IMR-90 (cell line): ENCODE measurements at regions not wholly inside any gene's neighbourhood (a gene's known extent, or its start where the extent isn't known, plus 50 kb on each side); places are given as distances from the start of the nearest gene placed in this dataset.

Experiments used
- ATAC-seq: fragments of 200-7000 bp; cut with Tn5 transposase; 2 replicates; pipeline ENCODE4 v1.9.1; 2020; ENCODE audit warnings: low read depth, mild to moderate bottlenecking, moderate library complexity
- BruUV-seq: library from RNA; stranded (reverse); fragments of 400-500 nt; replicated peaks from 2 replicates; lab custom pipeline; 2021; lab: Mats Ljungman, UMichigan
- CTCF ChIA-PET: fragments of 300-600 bp; formaldehyde crosslinking; extraction: SDS; loops from one replicate; lab custom pipeline; 2021; ENCODE audit warnings: antibody characterized with exemption; lab: Yijun Ruan, JAX
- POLR2A ChIA-PET: fragments of 300-600 bp; sonication (Branson Sonifier 250); formaldehyde crosslinking; loops from one replicate; lab custom pipeline; 2022; ENCODE audit warnings: antibody characterized with exemption; ENCODE audit not compliant: unreplicated experiment; lab: Charles Lee
- DNase-seq: peaks from one replicate; pipeline ENCODE4 v3.0.0; 2013
- H2AFZ ChIP-seq: replicated peaks from 2 replicates; pipeline ENCODE3; 2013; ENCODE audit warnings: low read length, mild to moderate bottlenecking; ENCODE audit not compliant: poor library complexity
- H2AK5ac ChIP-seq: 2 replicates; pipeline ENCODE4 v1.6.1; 2013; ENCODE audit warnings: low read depth, low read length, inconsistent platforms
- H2AK9ac ChIP-seq: replicated peaks from 2 replicates; pipeline ENCODE3; 2013; ENCODE audit warnings: mild to moderate bottlenecking, low read depth, low read length, moderate library complexity; ENCODE audit not compliant: poor library complexity
- H2BK120ac ChIP-seq: 2 replicates; pipeline ENCODE4 v1.6.1; 2013; ENCODE audit warnings: low read depth, low read length, inconsistent platforms
- H2BK15ac ChIP-seq: 3 replicates; pipeline ENCODE4 v1.6.1; 2013; ENCODE audit warnings: low read depth, low read length, inconsistent platforms
- H2BK20ac ChIP-seq: 2 replicates; pipeline ENCODE4 v1.6.1; 2013; ENCODE audit warnings: low read depth, mild to moderate bottlenecking, inconsistent platforms, low read length, moderate library complexity
- H2BK5ac ChIP-seq: 2 replicates; pipeline ENCODE4 v1.6.1; 2013; ENCODE audit warnings: mild to moderate bottlenecking, low read depth, low read length, inconsistent platforms; ENCODE audit not compliant: poor library complexity, severe bottlenecking
- H3K14ac ChIP-seq: replicated peaks from 2 replicates; pipeline ENCODE4 v1.6.1; 2013; ENCODE audit warnings: low read depth, low read length, inconsistent platforms
- H3K18ac ChIP-seq: 2 replicates; pipeline ENCODE4 v1.6.1; 2013; ENCODE audit warnings: low read depth, low read length, control low read depth
- H3K23ac ChIP-seq: 2 replicates; pipeline ENCODE4 v1.6.1; 2013; ENCODE audit warnings: low read depth, low read length, inconsistent platforms
- H3K27ac ChIP-seq: 2 replicates; pipeline ENCODE4 v1.5.1; 2013; ENCODE audit warnings: mild to moderate bottlenecking, control low read depth, low read length; ENCODE audit not compliant: insufficient read depth
- H3K27me3 ChIP-seq: 2 replicates; pipeline ENCODE4 v1.6.1; 2013; ENCODE audit warnings: low read length; ENCODE audit not compliant: control insufficient read depth, insufficient read depth
- H3K36me3 ChIP-seq: 2 replicates; pipeline ENCODE4 v1.6.1; 2013; ENCODE audit warnings: low read length, mixed read lengths; ENCODE audit not compliant: control insufficient read depth, insufficient read depth
- H3K4ac ChIP-seq: 2 replicates; pipeline ENCODE4 v1.6.1; 2013; ENCODE audit warnings: low read depth, low read length, inconsistent platforms
- H3K4me1 ChIP-seq: 2 replicates; pipeline ENCODE4 v1.6.1; 2013; ENCODE audit warnings: low read length, mixed read lengths; ENCODE audit not compliant: control insufficient read depth, insufficient read depth
- H3K4me2 ChIP-seq: 2 replicates; pipeline ENCODE4 v1.6.1; 2013; ENCODE audit warnings: low read depth, mild to moderate bottlenecking, control low read depth, low read length, moderate library complexity
- H3K4me3 ChIP-seq: 2 replicates; pipeline ENCODE4 v1.5.1; 2013; ENCODE audit warnings: low read depth, mild to moderate bottlenecking, control low read depth, low read length, moderate library complexity; ENCODE audit not compliant: insufficient read depth
- H3K56ac ChIP-seq: 2 replicates; pipeline ENCODE4 v1.6.1; 2013; ENCODE audit warnings: low read length, inconsistent platforms; ENCODE audit not compliant: insufficient read depth; ENCODE audit errors: extremely low read depth
- H3K79me1 ChIP-seq, 2 experiments: 2 replicates each; pipeline ENCODE4 v1.6.1; 2013; ENCODE audit warnings: low read length in 2 of 2, inconsistent platforms in 1 of 2, low read depth in 1 of 2
- H3K9ac ChIP-seq: 2 replicates; pipeline ENCODE4 v1.6.1; 2013; ENCODE audit warnings: low read depth, low read length, control low read depth
- H3K9me1 ChIP-seq: 2 replicates; pipeline ENCODE4 v1.6.1; 2013; ENCODE audit warnings: low read length, inconsistent platforms; ENCODE audit not compliant: insufficient read depth
- H3K9me3 ChIP-seq: 2 replicates; pipeline ENCODE4 v1.6.1; 2013; ENCODE audit warnings: low read length; ENCODE audit not compliant: control insufficient read depth, insufficient read depth
- H4K20me1 ChIP-seq: 2 replicates; pipeline ENCODE4 v1.6.1; 2013; ENCODE audit warnings: low read length, inconsistent platforms; ENCODE audit not compliant: insufficient read depth
- H4K5ac ChIP-seq: 2 replicates; pipeline ENCODE4 v1.6.1; 2013; ENCODE audit warnings: mild to moderate bottlenecking, low read depth, low read length, control low read depth
- H4K8ac ChIP-seq, 2 experiments: 2 replicates each; pipeline ENCODE4 v1.6.1; 2013; ENCODE audit warnings: low read depth in 2 of 2, low read length in 2 of 2, control low read depth in 1 of 2, inconsistent platforms in 1 of 2
- H4K91ac ChIP-seq: 2 replicates; pipeline ENCODE4 v1.6.1; 2013; ENCODE audit warnings: low read depth, low read length, inconsistent platforms; ENCODE audit not compliant: insufficient read depth
- BHLHE40 ChIP-seq: fragments of 150-350 bp; IDR thresholded peaks from 2 replicates; pipeline ENCODE4 v1.6.1; 2016; ENCODE audit warnings: mild to moderate bottlenecking, low read depth, low read length
- MAFK ChIP-seq: IDR thresholded peaks from 2 replicates; pipeline ENCODE4 v1.6.1; 2012; ENCODE audit warnings: low read depth, low read length, improper control_type of control experiment
- NFE2L2 ChIP-seq: fragments of 150-350 bp; IDR thresholded peaks from 2 replicates; pipeline ENCODE4 v1.6.1; 2016; ENCODE audit warnings: low read depth, mild to moderate bottlenecking, low read length
- POLR2A ChIP-seq: IDR thresholded peaks from 2 replicates; pipeline ENCODE4 v1.6.1; 2012; ENCODE audit warnings: mild to moderate bottlenecking, low read depth, low read length
- RFX5 ChIP-seq: IDR thresholded peaks from 2 replicates; pipeline ENCODE4 v1.8.0; 2012; ENCODE audit warnings: low read depth, mild to moderate bottlenecking, low read length, moderate library complexity
- WGBS, 2 experiments: methylation state at CpG; one replicate each; pipeline versions ENCODE4 v1.1.5 to v1.1.7; 2013; ENCODE audit warnings: missing lambda C conversion rate in 2 of 2; ENCODE audit not compliant: insufficient read length in 1 of 2; ENCODE audit errors: extremely low coverage in 2 of 2; 5-methylcytosine and 5-hydroxymethylcytosine counted together
- dilution Hi-C: fragments of 300-500 bp; cut with HindIII; formaldehyde crosslinking; loops from one replicate; pipeline ENCODE4 v1.14.3; 2018; ENCODE audit warnings: low sequenced_read_pairs; ENCODE audit not compliant: unreplicated experiment
- in situ Hi-C: fragments of 300-500 bp; cut with MboI; formaldehyde crosslinking; loops from 3 replicates; pipeline ENCODE4 v1.14.3; 2019; ENCODE audit warnings: low sequenced_read_pairs, inconsistent platforms, mixed read lengths
- intact Hi-C: fragments of 100-400 bp; cut with micrococcal nuclease; formaldehyde crosslinking; loops from 2 replicates; pipeline ENCODE4 v1.10.0; 2022
- TF ChIP-seq, protein P1 (sequence below): fragments of 150-350 bp; IDR thresholded peaks from 2 replicates; pipeline ENCODE4 v1.6.1; 2017; ENCODE audit warnings: mild to moderate bottlenecking, antibody characterized with exemption, low read length, low read depth
- TF ChIP-seq, protein P2 (sequence below): fragments of 150-350 bp; IDR thresholded peaks from 2 replicates; pipeline ENCODE4 v1.6.1; 2016; ENCODE audit warnings: low read depth, mild to moderate bottlenecking, low read length, moderate library complexity, borderline replicate concordance

DNA sequence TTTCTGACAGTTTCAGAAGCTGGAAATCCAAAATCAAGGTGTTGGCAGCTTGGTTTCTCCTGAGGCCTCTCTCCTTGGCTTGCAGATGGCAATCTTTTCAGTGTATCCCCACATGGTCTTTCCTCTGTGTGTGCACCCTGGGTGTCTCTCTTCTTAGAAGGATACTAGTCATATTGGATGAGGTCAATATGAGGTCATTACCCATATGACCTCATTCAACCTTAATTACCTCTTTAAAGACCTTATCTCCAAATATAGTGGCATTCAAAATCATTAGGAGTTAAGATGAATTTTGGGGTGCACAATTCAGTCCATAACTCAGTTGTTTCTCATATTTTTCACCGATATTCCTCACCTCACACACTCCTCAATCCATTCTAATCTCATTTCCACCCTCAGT lies 92.4 kb upstream of the TGM3 start:
- Histone ChIP-seq H3K27ac (no peak overlapping the region), H3K18ac (no peak overlapping the region), H2AFZ (no peak overlapping the region), H3K27me3 (peaks cover 18% of the 10 kb centered on the region), H3K4me1 (no peaks in the 10 kb centered on the region), H2BK120ac (no peak overlapping the region), H4K20me1 (no peaks in the 10 kb centered on the region), H2BK5ac (no peak overlapping the region), H3K4me3 (no peak overlapping the region), H3K56ac (no peak overlapping the region), H3K4me2 (no peak overlapping the region), H4K91ac (no peak overlapping the region), H3K9me1 (no peaks in the 10 kb centered on the region), H2AK9ac (no peak overlapping the region), H3K79me1 (no peaks in the 10 kb centered on the region), H3K4ac (no peak overlapping the region), H4K5ac (no peak overlapping the region), H3K9ac (no peak overlapping the region), H2BK20ac (no peak overlapping the region), H3K36me3 (no peaks in the 10 kb centered on the region), H4K8ac (no peak overlapping the region), H2BK15ac (no peak overlapping the region), H3K23ac (no peak overlapping the region), H3K9me3 (no peaks in the 10 kb centered on the region), H3K14ac (no peak overlapping the region), H2AK5ac (no peak overlapping the region)
- in situ Hi-C loops, result loop anchor here (10.0 kb wide), 1 partner anchor 251 kb away; no protein-coding TSS in a partner anchor
- ATAC-seq (no peak), DNase-seq (no peak)
- dilution Hi-C loops, result no loop called here
- ChIA-PET CTCF (no interaction called here), POLR2A (no interaction called here)
- no TSS peak for BruUV-seq
- TF ChIP-seq, protein P1, sequence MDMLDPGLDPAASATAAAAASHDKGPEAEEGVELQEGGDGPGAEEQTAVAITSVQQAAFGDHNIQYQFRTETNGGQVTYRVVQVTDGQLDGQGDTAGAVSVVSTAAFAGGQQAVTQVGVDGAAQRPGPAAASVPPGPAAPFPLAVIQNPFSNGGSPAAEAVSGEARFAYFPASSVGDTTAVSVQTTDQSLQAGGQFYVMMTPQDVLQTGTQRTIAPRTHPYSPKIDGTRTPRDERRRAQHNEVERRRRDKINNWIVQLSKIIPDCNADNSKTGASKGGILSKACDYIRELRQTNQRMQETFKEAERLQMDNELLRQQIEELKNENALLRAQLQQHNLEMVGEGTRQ, result no peak
- TF ChIP-seq POLR2A (no peak), MAFK (no peak), NFE2L2 (no peak), BHLHE40 (no peak), RFX5 (no peak)
- TF ChIP-seq, protein P2, sequence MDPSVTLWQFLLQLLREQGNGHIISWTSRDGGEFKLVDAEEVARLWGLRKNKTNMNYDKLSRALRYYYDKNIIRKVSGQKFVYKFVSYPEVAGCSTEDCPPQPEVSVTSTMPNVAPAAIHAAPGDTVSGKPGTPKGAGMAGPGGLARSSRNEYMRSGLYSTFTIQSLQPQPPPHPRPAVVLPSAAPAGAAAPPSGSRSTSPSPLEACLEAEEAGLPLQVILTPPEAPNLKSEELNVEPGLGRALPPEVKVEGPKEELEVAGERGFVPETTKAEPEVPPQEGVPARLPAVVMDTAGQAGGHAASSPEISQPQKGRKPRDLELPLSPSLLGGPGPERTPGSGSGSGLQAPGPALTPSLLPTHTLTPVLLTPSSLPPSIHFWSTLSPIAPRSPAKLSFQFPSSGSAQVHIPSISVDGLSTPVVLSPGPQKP, result no peak
- intact Hi-C loops, result no loop called here
- WGBS, 2 experiments, result 33 to 100% methylated on average over 1 of the region's 1 CpG
